Coronary artery (tissue), 2 donors: ENCODE measurements at regions not wholly inside any gene's neighbourhood (a gene's known extent, or its start where the extent isn't known, plus 50 kb on each side); places are given as distances from the start of the nearest gene placed in this dataset.

Experiments used
- DNase-seq: peaks from one replicate; pipeline ENCODE4 v3.0.0-alpha.2; 2017; ENCODE audit warnings: low spot score
- H3K27ac ChIP-seq, 2 donors: fragments of 200-600 bp; sonication (generic); one replicate each; pipeline ENCODE4 v1.5.1; 2016 to 2019
- H3K4me3 ChIP-seq: fragments of 200-600 bp; sonication (generic); 2 replicates; pipeline ENCODE4 v1.5.1; 2016; ENCODE audit warnings: mild to moderate bottlenecking, moderate library complexity
- TF ChIP-seq, protein P1 (sequence below): fragments of 200-600 bp; sonication (generic); IDR thresholded peaks from one replicate; pipeline ENCODE4 v1.5.1; 2019; ENCODE audit warnings: antibody characterized with exemption

DNA sequence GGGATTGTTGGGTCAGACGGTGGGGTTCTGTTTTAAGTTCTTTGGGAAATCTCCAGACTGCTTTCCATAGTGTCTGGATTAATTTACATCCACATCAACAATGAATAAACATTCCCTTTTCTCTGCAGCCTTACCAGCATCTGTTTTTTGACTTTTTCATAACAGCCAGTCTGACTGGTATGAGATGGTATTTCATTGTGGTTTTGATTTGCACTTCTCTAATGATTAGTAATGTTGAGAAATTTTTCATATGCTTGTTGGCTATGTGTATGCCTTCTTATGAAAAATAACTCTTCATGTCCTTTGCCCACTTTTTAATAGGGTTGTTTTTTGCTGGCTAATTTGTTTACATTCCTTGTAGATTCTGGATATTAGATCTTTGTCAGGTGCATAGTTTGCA lies 140.8 kb upstream of the CNTN1 start:
- DNase-seq: no peak
- no peak overlapping the region for H3K27ac ChIP-seq
- H3K4me3 ChIP-seq: no peak overlapping the region
- TF ChIP-seq, protein P1, sequence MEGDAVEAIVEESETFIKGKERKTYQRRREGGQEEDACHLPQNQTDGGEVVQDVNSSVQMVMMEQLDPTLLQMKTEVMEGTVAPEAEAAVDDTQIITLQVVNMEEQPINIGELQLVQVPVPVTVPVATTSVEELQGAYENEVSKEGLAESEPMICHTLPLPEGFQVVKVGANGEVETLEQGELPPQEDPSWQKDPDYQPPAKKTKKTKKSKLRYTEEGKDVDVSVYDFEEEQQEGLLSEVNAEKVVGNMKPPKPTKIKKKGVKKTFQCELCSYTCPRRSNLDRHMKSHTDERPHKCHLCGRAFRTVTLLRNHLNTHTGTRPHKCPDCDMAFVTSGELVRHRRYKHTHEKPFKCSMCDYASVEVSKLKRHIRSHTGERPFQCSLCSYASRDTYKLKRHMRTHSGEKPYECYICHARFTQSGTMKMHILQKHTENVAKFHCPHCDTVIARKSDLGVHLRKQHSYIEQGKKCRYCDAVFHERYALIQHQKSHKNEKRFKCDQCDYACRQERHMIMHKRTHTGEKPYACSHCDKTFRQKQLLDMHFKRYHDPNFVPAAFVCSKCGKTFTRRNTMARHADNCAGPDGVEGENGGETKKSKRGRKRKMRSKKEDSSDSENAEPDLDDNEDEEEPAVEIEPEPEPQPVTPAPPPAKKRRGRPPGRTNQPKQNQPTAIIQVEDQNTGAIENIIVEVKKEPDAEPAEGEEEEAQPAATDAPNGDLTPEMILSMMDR: no peak

DNA sequence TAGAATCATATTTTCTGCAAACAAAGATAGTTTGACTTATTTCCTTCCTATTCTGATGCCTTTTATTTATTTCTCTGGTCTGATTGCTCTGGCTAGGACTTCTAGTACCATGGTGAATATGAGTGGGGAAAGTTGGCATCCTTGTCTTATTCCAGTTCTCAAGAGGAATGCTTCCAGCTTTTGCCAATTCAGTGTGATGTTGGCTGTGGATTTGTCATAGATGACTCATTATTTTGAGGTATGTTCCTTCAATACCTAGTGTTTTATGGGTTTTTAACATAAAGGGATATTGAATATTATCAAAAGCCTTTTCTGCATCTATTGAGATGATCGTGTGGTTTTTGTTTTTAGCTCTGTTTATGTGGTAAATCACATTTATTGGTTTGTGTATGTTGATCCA lies 139.4 kb upstream of the CNTN1 start:
- no peak for DNase-seq
- H3K27ac ChIP-seq: no peak overlapping the region
- H3K4me3 ChIP-seq: no peak overlapping the region
- TF ChIP-seq, protein P1: no peak

DNA sequence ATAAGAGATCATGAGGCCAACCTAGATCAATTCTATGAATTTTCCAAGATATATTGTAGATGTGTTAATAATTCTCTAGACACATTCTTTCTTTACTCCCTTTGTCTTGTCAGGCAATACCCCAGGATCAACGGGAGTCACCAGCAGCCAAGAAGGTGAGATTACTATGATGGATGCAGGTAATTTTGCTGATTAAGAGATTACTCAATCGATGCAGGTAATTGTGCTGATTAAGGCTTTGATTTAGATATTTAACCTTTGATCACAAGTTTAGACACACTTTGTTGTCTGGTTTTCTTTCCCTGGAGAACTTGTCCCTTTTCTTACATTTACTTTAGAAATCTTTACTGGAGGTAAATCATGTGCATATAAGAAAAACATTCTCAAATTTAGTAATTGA lies 134.3 kb upstream of the CNTN1 start:
- DNase-seq: no peak
- TF ChIP-seq, protein P1: no peak
- no peak overlapping the region for H3K27ac ChIP-seq
- no peak overlapping the region for H3K4me3 ChIP-seq

DNA sequence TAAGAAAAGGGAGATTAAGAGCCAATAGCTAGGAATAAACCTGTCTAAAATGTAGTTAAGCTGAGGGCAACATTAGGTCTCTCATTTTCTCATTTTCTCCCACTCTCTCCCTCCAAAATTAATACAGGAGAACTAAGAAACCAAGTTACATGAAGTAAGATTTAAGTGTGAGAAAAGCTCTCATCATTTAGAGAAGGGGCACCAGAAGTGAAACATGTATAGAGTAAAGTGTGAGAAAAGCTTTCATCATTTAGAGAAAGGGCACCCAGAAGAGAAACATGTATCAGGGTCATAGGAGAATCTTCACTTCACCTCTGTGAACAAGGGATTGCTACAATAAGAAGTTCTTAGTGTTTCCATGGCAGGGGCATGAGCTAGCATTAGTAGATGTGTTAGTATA lies 132.4 kb upstream of the CNTN1 start:
- TF ChIP-seq, protein P1: no peak
- Histone ChIP-seq H3K4me3 (no peak overlapping the region), H3K27ac (no peak overlapping the region)
- DNase-seq: no peak

DNA sequence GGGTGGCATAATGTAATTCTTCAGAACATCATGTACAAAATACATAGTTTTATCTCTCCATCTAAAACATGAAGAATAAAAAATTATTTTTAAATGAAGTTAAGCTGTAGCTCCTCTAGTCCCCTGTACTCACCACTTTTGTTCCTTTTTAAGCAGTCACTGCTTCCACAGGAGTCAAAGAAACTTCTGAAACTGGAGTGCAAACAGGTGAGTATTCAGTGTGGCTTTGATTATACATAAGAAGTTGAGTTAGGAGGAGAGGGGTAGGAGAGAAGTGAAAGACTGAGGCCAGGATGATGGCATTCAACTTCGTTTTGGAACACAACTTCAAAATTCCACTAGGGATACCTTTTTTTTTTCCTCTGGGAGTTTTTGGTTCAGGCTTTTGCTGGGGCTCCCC lies 131.4 kb upstream of the CNTN1 start:
- TF ChIP-seq, protein P1: no peak
- no peak overlapping the region for H3K4me3 ChIP-seq
- no peak for DNase-seq
- no peak overlapping the region for H3K27ac ChIP-seq

DNA sequence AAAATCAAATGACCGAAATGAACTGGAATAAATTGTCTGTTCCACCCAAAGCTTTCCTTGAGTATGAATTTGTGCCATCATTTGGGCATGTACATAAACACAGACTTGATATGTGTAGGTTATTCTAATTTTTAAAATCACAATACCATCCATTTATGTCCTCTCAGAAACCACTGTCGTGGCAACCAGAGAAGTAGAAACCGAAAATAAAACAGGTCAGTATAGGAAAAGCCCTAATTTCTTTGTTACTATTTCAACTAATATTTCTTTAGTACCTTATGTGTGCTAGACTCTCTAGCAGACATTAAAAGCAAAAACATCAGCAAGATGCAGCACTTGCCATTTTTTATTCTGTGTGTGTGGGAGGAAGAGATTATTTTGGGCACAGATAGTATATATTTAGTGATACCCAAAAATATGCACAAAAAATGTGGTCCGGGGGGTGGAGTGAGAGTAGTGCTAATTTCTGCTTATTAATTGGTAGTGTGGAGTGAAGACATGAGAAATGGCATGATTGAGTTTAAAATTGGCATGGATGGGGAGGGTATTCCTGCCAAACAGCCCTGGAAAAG lies 130.8 kb upstream of the CNTN1 start:
- no peak for DNase-seq
- Histone ChIP-seq H3K4me3 (no peak overlapping the region), H3K27ac (no peak overlapping the region)
- TF ChIP-seq, protein P1: no peak

DNA sequence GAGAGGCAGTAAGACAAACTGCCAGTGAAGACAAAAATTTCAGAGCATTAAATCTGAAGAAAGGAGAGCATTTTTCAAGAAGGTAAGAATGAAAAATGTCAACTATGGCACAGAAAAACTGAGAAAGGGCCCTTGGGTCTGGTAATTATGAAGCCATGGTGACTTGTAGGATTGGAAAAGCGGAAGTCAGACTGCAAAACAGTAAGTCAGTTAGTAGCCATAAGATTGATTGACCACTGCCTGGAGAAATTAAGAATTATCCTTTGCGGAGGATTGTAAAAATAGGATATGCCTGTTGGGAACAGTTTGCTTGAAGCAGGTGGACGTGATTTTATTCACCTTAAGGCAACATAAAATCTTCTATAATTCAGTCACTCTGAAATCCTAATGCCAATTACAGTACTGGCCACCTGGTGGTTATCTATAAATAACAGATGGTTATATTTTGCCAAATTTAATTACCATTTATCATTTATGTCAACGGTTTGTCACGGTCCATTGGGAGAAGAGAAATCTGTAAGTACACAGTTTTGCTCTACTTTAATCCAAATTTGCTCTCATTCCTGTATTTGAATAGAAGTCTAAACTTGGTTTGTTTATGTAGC lies 127.1 kb upstream of the CNTN1 start:
- TF ChIP-seq, protein P1: no peak
- DNase-seq: no peak
- H3K27ac ChIP-seq: no peak overlapping the region
- no peak overlapping the region for H3K4me3 ChIP-seq
